ENCODE measurements at regions not wholly inside any gene's neighbourhood (a gene's known extent, or its start where the extent isn't known, plus 50 kb on each side); places are given as distances from the start of the nearest gene placed in this dataset.

GRCh38 chr3:5828251-5828650 lies 640.7 kb downstream of the EDEM1 start:
- TF ChIP-seq ZNF565 (CRISPR knock-in tag; conservative IDR thresholded peaks at IDR 0.05; ENCODE audit: low read depth) (no peak), ZFP30 (CRISPR knock-in tag; IDR thresholded peaks at IDR 0.05) (no peak), POU6F1 (CRISPR knock-in tag; IDR thresholded peaks at IDR 0.05; ENCODE audit: borderline replicate concordance, low read depth) (no peak), CSDC2 (CRISPR knock-in tag; IDR thresholded peaks at IDR 0.05) (no peak), CSRNP3 (CRISPR knock-in tag; IDR thresholded peaks at IDR 0.05) (no peak), PATZ1 (CRISPR knock-in tag; IDR thresholded peaks at IDR 0.05; ENCODE audit: borderline replicate concordance) (no peak), ISL1 (CRISPR knock-in tag; IDR thresholded peaks at IDR 0.05) (no peak), SNAI2 (CRISPR knock-in tag; IDR thresholded peaks at IDR 0.05) (no peak), TCF4 (CRISPR knock-in tag; IDR thresholded peaks at IDR 0.05; ENCODE audit: borderline replicate concordance) (no peak), ESRRG (CRISPR knock-in tag; IDR thresholded peaks at IDR 0.05) (no peak), TOX (CRISPR knock-in tag; IDR thresholded peaks at IDR 0.05; ENCODE audit: borderline replicate concordance) (no peak), BACH2 (CRISPR knock-in tag; IDR thresholded peaks at IDR 0.05; ENCODE audit: borderline replicate concordance) (no peak), ARNTL (CRISPR knock-in tag; IDR thresholded peaks at IDR 0.05; ENCODE audit: borderline replicate concordance, low read depth) (no peak)
